T1000 (cell line): ENCODE measurements at regions not wholly inside any gene's neighbourhood (a gene's known extent, or its start where the extent isn't known, plus 50 kb on each side); places are given as distances from the start of the nearest gene placed in this dataset.

Source experiments
- DNase-seq: peaks from one replicate; lab custom pipeline; 2025; ENCODE audit warnings: mixed read lengths; lab: John Stamatoyannopoulos, UW

GRCh38 chr6:147133669-147134068 is 70.5 kb upstream of the STXBP5 start:
- no peak for DNase-seq

- no peak for DNase-seq
Observed at GRCh38 chr6:147135211-147135681, 69.0 kb upstream of the STXBP5 start.

GRCh38 chr6:147136057-147136456 is 68.2 kb upstream of the STXBP5 start:
- no peak for DNase-seq

- no peak for DNase-seq
Observed at GRCh38 chr6:147137986-147138385, 66.2 kb upstream of the STXBP5 start.

GRCh38 chr6:147138835-147139234 is 65.4 kb upstream of the STXBP5 start:
- DNase-seq = no peak

- no peak for DNase-seq
Observed at GRCh38 chr6:147141711-147142308, 62.4 kb upstream of the STXBP5 start.

GRCh38 chr6:147142684-147143245 is 61.5 kb upstream of the STXBP5 start:
- DNase-seq = no peak

- no peak for DNase-seq
Observed at GRCh38 chr6:147149092-147149491, 55.1 kb upstream of the STXBP5 start.

GRCh38 chr6:147149826-147150225 is 54.4 kb upstream of the STXBP5 start:
- no peak for DNase-seq

GRCh38 chr6:147150293-147150692 is 53.9 kb upstream of the STXBP5 start:
- DNase-seq = no peak
